OCI-LY1 (cell line): ENCODE measurements at regions not wholly inside any gene's neighbourhood (a gene's known extent, or its start where the extent isn't known, plus 50 kb on each side); places are given as distances from the start of the nearest gene placed in this dataset.

ENCODE experiments used
- H2AFZ ChIP-seq: fragments of 200-600 bp; sonication (generic), shearing (Covaris generic); 2 replicates; pipeline ENCODE4 v1.6.0; 2014; ENCODE audit warnings: antibody characterized with exemption, mild to moderate bottlenecking, low read length
- H3F3A ChIP-seq: fragments of 200-600 bp; sonication (generic), shearing (Covaris generic); 2 replicates; pipeline ENCODE4 v1.6.0; 2014; ENCODE audit warnings: mild to moderate bottlenecking, antibody characterized with exemption, low read length, moderate library complexity; ENCODE audit not compliant: insufficient read depth
- H3K27ac ChIP-seq: fragments of 200-600 bp; sonication (generic); 2 replicates; pipeline ENCODE4 v1.5.1; 2014; ENCODE audit warnings: low read length, mixed run types, mild to moderate bottlenecking, low read depth; ENCODE audit not compliant: poor library complexity, severe bottlenecking
- H3K27me3 ChIP-seq: fragments of 200-600 bp; sonication (generic); 2 replicates; pipeline ENCODE4 v1.6.0; 2014; ENCODE audit warnings: antibody characterized with exemption, mild to moderate bottlenecking, low read length, moderate library complexity; ENCODE audit not compliant: insufficient read depth
- H3K36me3 ChIP-seq: fragments of 200-600 bp; sonication (generic); 2 replicates; pipeline ENCODE4 v1.6.1; 2014; ENCODE audit warnings: mild to moderate bottlenecking, antibody characterized with exemption, low read length, moderate library complexity, mixed read lengths; ENCODE audit not compliant: insufficient read depth
- H3K4me1 ChIP-seq: fragments of 200-600 bp; sonication (generic); 2 replicates; pipeline ENCODE4 v1.5.1; 2014; ENCODE audit warnings: mild to moderate bottlenecking, low read length, moderate library complexity; ENCODE audit not compliant: insufficient read depth, severe bottlenecking
- H3K4me2 ChIP-seq: fragments of 200-600 bp; sonication (generic), shearing (Covaris generic); 2 replicates; pipeline ENCODE4 v1.6.1; 2014; ENCODE audit warnings: low read length
- H3K4me3 ChIP-seq: fragments of 200-600 bp; sonication (generic); 2 replicates; pipeline ENCODE4 v1.5.1; 2014; ENCODE audit warnings: low read length, low read depth, mild to moderate bottlenecking, mixed read lengths; ENCODE audit not compliant: poor library complexity, severe bottlenecking
- H3K79me2 ChIP-seq: fragments of 200-600 bp; shearing (Covaris generic); 2 replicates; pipeline ENCODE4 v1.6.1; 2016; ENCODE audit warnings: mixed run types, low read length, mixed read lengths; ENCODE audit not compliant: insufficient read depth
- H3K9ac ChIP-seq: fragments of 200-600 bp; sonication (generic), shearing (Covaris generic); 2 replicates; pipeline ENCODE4 v1.6.1; 2014; ENCODE audit warnings: mild to moderate bottlenecking, low read length, mixed read lengths
- H3K9me2 ChIP-seq: fragments of 200-600 bp; sonication (generic), shearing (Covaris generic); 2 replicates; pipeline ENCODE4 v1.6.1; 2014; ENCODE audit warnings: low read depth, mild to moderate bottlenecking, low read length, mixed read lengths
- H3K9me3 ChIP-seq: fragments of 200-600 bp; shearing (Covaris generic); 2 replicates; pipeline ENCODE4 v1.6.1; 2014; ENCODE audit warnings: low read length, mixed read lengths
- H4K20me1 ChIP-seq: fragments of 200-600 bp; sonication (generic), shearing (Covaris generic); 2 replicates; pipeline ENCODE4 v1.6.0; 2016; ENCODE audit warnings: mild to moderate bottlenecking, low read length; ENCODE audit not compliant: insufficient read depth
- EZH2 ChIP-seq: fragments of 200-600 bp; sonication (generic), shearing (Covaris generic); IDR thresholded peaks from 2 replicates; pipeline ENCODE4 v1.8.0; 2017; ENCODE audit warnings: borderline replicate concordance, mixed run types, mild to moderate bottlenecking, antibody characterized with exemption, low read length, moderate library complexity, mixed read lengths
- TF ChIP-seq, protein P1 (sequence below): fragments of 200-600 bp; sonication (generic), shearing (Covaris generic); IDR thresholded peaks from 2 replicates; pipeline ENCODE4 v1.5.1; 2017; ENCODE audit warnings: mild to moderate bottlenecking, antibody characterized with exemption, low read length, moderate library complexity, mixed read lengths

DNA sequence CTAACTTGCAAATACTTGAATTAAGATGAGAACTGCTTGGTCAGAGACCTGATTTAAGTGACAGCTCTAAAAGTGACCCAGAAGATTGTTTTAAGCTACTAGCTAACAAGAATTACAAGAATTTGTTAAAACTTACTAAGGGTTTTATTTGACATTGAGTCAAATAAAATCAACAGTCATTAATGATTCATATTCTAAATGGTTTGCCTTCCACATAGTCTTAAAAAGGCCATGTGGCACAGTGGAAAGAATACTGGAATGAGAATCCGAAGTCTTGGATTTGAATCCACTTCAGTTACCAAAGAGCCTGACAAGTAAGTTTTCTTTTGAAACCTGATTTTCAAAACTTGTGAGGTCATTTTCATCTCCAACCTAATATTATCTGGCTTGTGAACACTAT is 489.3 kb downstream of the ADCYAP1 start:
- Histone ChIP-seq H3K9me2 (no peaks in the 10 kb centered on the region), H3K4me2 (no peak overlapping the region), H4K20me1 (no peaks in the 10 kb centered on the region), H3K36me3 (no peaks in the 10 kb centered on the region), H3K79me2 (no peaks in the 10 kb centered on the region), H3F3A (no peaks in the 10 kb centered on the region), H3K27me3 (no peaks in the 10 kb centered on the region), H3K4me1 (no peaks in the 10 kb centered on the region), H3K9ac (no peak overlapping the region), H3K4me3 (no peak overlapping the region), H3K27ac (no peak overlapping the region), H2AFZ (no peak overlapping the region), H3K9me3 (no peaks in the 10 kb centered on the region)
- TF ChIP-seq, protein P1, sequence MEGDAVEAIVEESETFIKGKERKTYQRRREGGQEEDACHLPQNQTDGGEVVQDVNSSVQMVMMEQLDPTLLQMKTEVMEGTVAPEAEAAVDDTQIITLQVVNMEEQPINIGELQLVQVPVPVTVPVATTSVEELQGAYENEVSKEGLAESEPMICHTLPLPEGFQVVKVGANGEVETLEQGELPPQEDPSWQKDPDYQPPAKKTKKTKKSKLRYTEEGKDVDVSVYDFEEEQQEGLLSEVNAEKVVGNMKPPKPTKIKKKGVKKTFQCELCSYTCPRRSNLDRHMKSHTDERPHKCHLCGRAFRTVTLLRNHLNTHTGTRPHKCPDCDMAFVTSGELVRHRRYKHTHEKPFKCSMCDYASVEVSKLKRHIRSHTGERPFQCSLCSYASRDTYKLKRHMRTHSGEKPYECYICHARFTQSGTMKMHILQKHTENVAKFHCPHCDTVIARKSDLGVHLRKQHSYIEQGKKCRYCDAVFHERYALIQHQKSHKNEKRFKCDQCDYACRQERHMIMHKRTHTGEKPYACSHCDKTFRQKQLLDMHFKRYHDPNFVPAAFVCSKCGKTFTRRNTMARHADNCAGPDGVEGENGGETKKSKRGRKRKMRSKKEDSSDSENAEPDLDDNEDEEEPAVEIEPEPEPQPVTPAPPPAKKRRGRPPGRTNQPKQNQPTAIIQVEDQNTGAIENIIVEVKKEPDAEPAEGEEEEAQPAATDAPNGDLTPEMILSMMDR = no peak
- no peak for TF ChIP-seq EZH2

DNA sequence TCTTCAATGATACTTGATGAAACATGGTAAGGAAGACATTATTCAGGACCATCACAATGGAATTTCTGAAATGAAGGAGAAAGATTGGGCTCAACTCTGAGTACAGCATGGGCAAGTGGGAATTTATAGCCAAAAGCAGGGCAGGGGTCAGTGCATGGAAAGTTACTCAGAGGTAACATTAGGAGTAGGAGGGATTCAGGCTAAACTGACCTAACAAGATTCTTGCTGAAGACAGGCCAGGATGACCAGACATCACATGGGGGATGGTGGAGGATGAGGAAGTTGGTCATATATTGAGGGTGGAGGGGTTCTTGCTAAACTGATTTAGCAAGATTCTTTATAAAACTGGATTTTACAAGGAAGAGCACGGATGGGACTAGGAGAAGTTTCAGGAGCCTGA is 489.8 kb downstream of the ADCYAP1 start:
- no peaks in the 10 kb centered on the region for H3K27me3 ChIP-seq
- H3K9me2 ChIP-seq = no peaks in the 10 kb centered on the region
- TF ChIP-seq EZH2 = no peak
- TF ChIP-seq, protein P1 = no peak
- no peak overlapping the region for H3K27ac ChIP-seq
- H3K4me2 ChIP-seq = no peak overlapping the region
- no peaks in the 10 kb centered on the region for H3K36me3 ChIP-seq
- no peak overlapping the region for H3K9ac ChIP-seq
- no peak overlapping the region for H2AFZ ChIP-seq
- no peaks in the 10 kb centered on the region for H4K20me1 ChIP-seq
- H3K79me2 ChIP-seq = no peaks in the 10 kb centered on the region
- no peaks in the 10 kb centered on the region for H3K4me1 ChIP-seq
- no peaks in the 10 kb centered on the region for H3K9me3 ChIP-seq
- no peaks in the 10 kb centered on the region for H3F3A ChIP-seq
- H3K4me3 ChIP-seq = no peak overlapping the region

DNA sequence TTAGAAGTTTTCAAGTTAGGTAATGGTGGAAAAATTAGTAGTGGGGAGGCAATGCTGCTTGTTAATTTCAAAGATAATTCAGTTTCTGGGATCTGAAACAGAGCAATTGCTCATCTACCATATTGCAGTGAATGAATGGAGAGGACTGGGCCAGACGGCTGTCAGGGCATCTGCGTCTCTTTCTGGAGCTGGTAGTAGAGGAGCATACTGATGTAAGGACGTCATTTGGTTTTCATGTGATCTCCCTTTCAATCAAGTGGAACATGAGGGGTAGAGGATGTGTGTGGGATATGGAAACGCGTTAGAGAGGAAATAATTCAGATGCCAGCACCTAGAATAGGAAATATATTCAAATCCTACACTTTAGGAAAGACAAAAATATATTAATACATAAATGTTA is 490.3 kb downstream of the ADCYAP1 start:
- Histone ChIP-seq H3K9ac (no peak overlapping the region), H3K4me1 (no peaks in the 10 kb centered on the region), H3K4me2 (no peak overlapping the region), H2AFZ (no peak overlapping the region), H3K9me2 (no peaks in the 10 kb centered on the region), H3K27ac (no peak overlapping the region), H3K36me3 (no peaks in the 10 kb centered on the region), H3K79me2 (no peaks in the 10 kb centered on the region), H3K4me3 (no peak overlapping the region), H3K27me3 (no peaks in the 10 kb centered on the region), H3F3A (no peaks in the 10 kb centered on the region), H4K20me1 (no peaks in the 10 kb centered on the region), H3K9me3 (no peaks in the 10 kb centered on the region)
- TF ChIP-seq EZH2 = no peak
- TF ChIP-seq, protein P1 = no peak
